ENCODE measurements at regions not wholly inside any gene's neighbourhood (a gene's known extent, or its start where the extent isn't known, plus 50 kb on each side); places are given as distances from the start of the nearest gene placed in this dataset.
"Not testable (repeated sequence)": the region's sequence is repeated elsewhere in the genome, so short reads cannot be mapped to it uniquely, and the experiment has no call there.

- DNase-seq (ENCODE audit: low read depth): no peak
- no peak for TF ChIP-seq CTCF (IDR thresholded peaks at IDR 0.05; ENCODE audit: insufficient read depth, low read length)
Measured at GRCh38 chr3:5585085-5585484, 397.6 kb downstream of the EDEM1 start.

GRCh38 chr3:5606884-5607472, 419.5 kb downstream of the EDEM1 start:
- DNase-seq (ENCODE audit: low read depth): no peak
- no peak for TF ChIP-seq CTCF (IDR thresholded peaks at IDR 0.05; ENCODE audit: insufficient read depth, low read length)
- H3K4me3 ChIP-seq (ENCODE audit: low read depth, low read length): no peak overlapping the region

More at GRCh38 chr3:5585085-5585484, 397.6 kb downstream of the EDEM1 start:
- no peak overlapping the region for H3K4me3 ChIP-seq (ENCODE audit: low read depth, low read length)

GRCh38 chr3:5607581-5607980, 420.1 kb downstream of the EDEM1 start:
- H3K4me3 ChIP-seq (ENCODE audit: low read depth, low read length): no peak overlapping the region
- TF ChIP-seq CTCF (IDR thresholded peaks at IDR 0.05; ENCODE audit: insufficient read depth, low read length): no peak

GRCh38 chr3:5608971-5609370, 421.5 kb downstream of the EDEM1 start:
- DNase-seq (ENCODE audit: low read depth); H3K4me3 ChIP-seq (ENCODE audit: low read depth, low read length): not testable (repeated sequence)

More at GRCh38 chr3:5607581-5607980, 420.1 kb downstream of the EDEM1 start:
- no peak for DNase-seq (ENCODE audit: low read depth)

- DNase-seq (ENCODE audit: low read depth): no peak
- no peak overlapping the region for H3K4me3 ChIP-seq (ENCODE audit: low read depth, low read length)
- TF ChIP-seq CTCF (IDR thresholded peaks at IDR 0.05; ENCODE audit: insufficient read depth, low read length): no peak
Measured at GRCh38 chr3:5613599-5613998, 426.1 kb downstream of the EDEM1 start.

GRCh38 chr3:5616873-5617272, 429.4 kb downstream of the EDEM1 start:
- H3K4me3 ChIP-seq (ENCODE audit: low read depth, low read length): no peak overlapping the region
- no peak for DNase-seq (ENCODE audit: low read depth)
- TF ChIP-seq CTCF (IDR thresholded peaks at IDR 0.05; ENCODE audit: insufficient read depth, low read length): no peak

GRCh38 chr3:5618170-5618569, 430.7 kb downstream of the EDEM1 start:
- TF ChIP-seq CTCF (IDR thresholded peaks at IDR 0.05; ENCODE audit: insufficient read depth, low read length): no peak
- H3K4me3 ChIP-seq (ENCODE audit: low read depth, low read length): no peak overlapping the region
- no peak for DNase-seq (ENCODE audit: low read depth)
